HL-60 (cell line): ENCODE measurements at regions not wholly inside any gene's neighbourhood (a gene's known extent, or its start where the extent isn't known, plus 50 kb on each side); places are given as distances from the start of the nearest gene placed in this dataset.

Source experiments
- CTCF ChIP-seq: IDR thresholded peaks from one replicate; pipeline ENCODE4 v1.5.1; 2011; ENCODE audit warnings: low read length, control low read depth, inconsistent platforms; ENCODE audit not compliant: insufficient read depth
- POLR2AphosphoS5 ChIP-seq: IDR thresholded peaks from 2 replicates; pipeline ENCODE4 v1.6.1; 2012; ENCODE audit warnings: low read depth
- REST ChIP-seq: IDR thresholded peaks from 2 replicates; pipeline ENCODE4 v1.6.1; 2012; ENCODE audit warnings: low read depth; ENCODE audit not compliant: insufficient replicate concordance
- SPI1 ChIP-seq: IDR thresholded peaks from 2 replicates; pipeline ENCODE4 v1.6.1; 2012; ENCODE audit warnings: low read depth, mild to moderate bottlenecking, borderline replicate concordance

- TF ChIP-seq SPI1 (no peak), CTCF (no peak), POLR2AphosphoS5 (no peak), REST (no peak)
Measured at GRCh38 chr1:207205614-207206061, 101.6 kb downstream of the C4BPA start.
